ENCODE measurements at regions not wholly inside any gene's neighbourhood (a gene's known extent, or its start where the extent isn't known, plus 50 kb on each side); places are given as distances from the start of the nearest gene placed in this dataset.

GRCh38 chrX:39328661-39329060, 527.4 kb downstream of the MID1IP1 start:
- Histone ChIP-seq H4K20me1 (ENCODE audit: insufficient read depth) (no peaks in the 10 kb centered on the region), H3K9me3 (ENCODE audit: control insufficient read depth in 1 of 2, insufficient read depth in 1 of 2, low read depth in 1 of 2, low read length in 2 of 2) (no peaks in the 10 kb centered on the region), H3K27me3 (ENCODE audit: insufficient read depth, low read length) (0 out of 2 replicates have a peak, but pooled peaks cover 1% of the 10 kb centered on the region), H3K4me1 (ENCODE audit: control insufficient read depth in 1 of 2, insufficient read depth in 2 of 2, low read length in 2 of 2) (no peaks in the 10 kb centered on the region), H2AFZ (ENCODE audit: low read depth, low read length, poor library complexity, severe bottlenecking) (no peak overlapping the region), H3K9me2 (ENCODE audit: insufficient read depth) (no peaks in the 10 kb centered on the region), H3K79me2 (ENCODE audit: insufficient read depth, low read length) (no peaks in the 10 kb centered on the region), H3K27ac (ENCODE audit: low read depth, low read length) (no peak overlapping the region), H3K4me2 (ENCODE audit: low read length) (no peak overlapping the region), H3K9ac (ENCODE audit: low read length) (no peak overlapping the region), H3K4me3 (replicated peaks in 1 of 2; ENCODE audit: low read depth in 1 of 2, low read length in 2 of 2) (no peak overlapping the region), H3K36me3 (ENCODE audit: control insufficient read depth in 1 of 2, insufficient read depth in 2 of 2, low read length in 2 of 2) (no peaks in the 10 kb centered on the region)
- RAD21 ChIA-PET (ENCODE audit: low non-redundant PET in 1 of 2, low total read pairs in 2 of 2, uncharacterized antibody in 2 of 2, unreplicated experiment in 2 of 2): no interaction called here
- CTCF ChIA-PET: no interaction called here
- TF ChIP-seq RAD21 (IDR thresholded peaks at IDR 0.05; ENCODE audit: low read depth) (no peak), ATF3 (IDR thresholded peaks at IDR 0.05) (no peak), YY1 (IDR thresholded peaks at IDR 0.05; ENCODE audit: extremely low read depth, insufficient replicate concordance, low read depth, low read length) (no peak), POLR2A (IDR thresholded peaks at IDR 0.05; ENCODE audit: borderline replicate concordance, extremely low read depth, insufficient read depth, insufficient read length) (no peak), MAX (IDR thresholded peaks at IDR 0.05) (no peak), ELF1 (IDR thresholded peaks at IDR 0.05; ENCODE audit: borderline replicate concordance, low read depth) (no peak), CTCF (IDR thresholded peaks at IDR 0.05 in 2 of 3, conservative IDR thresholded peaks at IDR 0.05 in 1 of 3; ENCODE audit: borderline replicate concordance in 1 of 3, insufficient read depth in 1 of 3, low read depth in 2 of 3, low read length in 2 of 3) (no peak), REST (IDR thresholded peaks at IDR 0.05; ENCODE audit: low read depth) (no peak), SIN3A (IDR thresholded peaks at IDR 0.05; ENCODE audit: low read depth) (no peak), FOSL1 (IDR thresholded peaks at IDR 0.05; ENCODE audit: low read depth) (no peak)
- no peak for DNase-seq (ENCODE audit: low read depth, low spot score)
- no peak for ATAC-seq
- BruUV-seq (replicated peaks): no TSS peak
- intact Hi-C loops (cut with micrococcal nuclease): no loop called here
- POLR2A ChIA-PET: no interaction called here

Data from HCT116 (cell line).